HFFc6 (cell line): ENCODE measurements at regions not wholly inside any gene's neighbourhood (a gene's known extent, or its start where the extent isn't known, plus 50 kb on each side); places are given as distances from the start of the nearest gene placed in this dataset.

Source experiments
- DNase-seq: peaks from one replicate; pipeline ENCODE4 v3.0.0-alpha.2; 2018
- H3K27ac Mint-ChIP-seq: 2 replicates; pipeline ENCODE4 v1.8.0; 2020; ENCODE audit warnings: mild to moderate bottlenecking, mixed read lengths
- H3K27me3 Mint-ChIP-seq: 2 replicates; pipeline ENCODE4 v1.8.0; 2021; ENCODE audit warnings: mild to moderate bottlenecking, moderate library complexity, mixed read lengths; ENCODE audit not compliant: insufficient read depth
- H3K36me3 Mint-ChIP-seq: 2 replicates; pipeline ENCODE4 v1.8.0; 2021; ENCODE audit warnings: low read depth, mixed read lengths
- H3K4me1 Mint-ChIP-seq: 2 replicates; pipeline ENCODE4 v1.8.0; 2020; ENCODE audit warnings: low read depth, mixed read lengths
- H3K4me3 Mint-ChIP-seq: 2 replicates; pipeline ENCODE4 v1.8.0; 2020; ENCODE audit warnings: mild to moderate bottlenecking, moderate library complexity, mixed read lengths
- H3K9me3 Mint-ChIP-seq: 2 replicates; pipeline ENCODE4 v1.8.0; 2020; ENCODE audit warnings: mild to moderate bottlenecking, mixed read lengths
- CTCF ChIP-seq: fragments of 200-600 bp; sonication (generic); IDR thresholded peaks from 2 replicates; pipeline ENCODE4 v1.5.0; 2021; ENCODE audit warnings: antibody characterized with exemption, mild to moderate bottlenecking

- Mint-ChIP-seq H3K4me3 (no peak overlapping the region), H3K27ac (no peak overlapping the region), H3K27me3 (no peaks in the 10 kb centered on the region; the same call in 1 of the 2 replicates), H3K9me3 (peaks cover 29% of the 10 kb centered on the region), H3K4me1 (no peaks in the 10 kb centered on the region), H3K36me3 (peaks cover 5% of the 10 kb centered on the region; the same call in 1 of the 2 replicates)
- no peak for TF ChIP-seq CTCF
- no peak for DNase-seq
These were observed 515.0 kb upstream of the HS6ST1 start for GRCh38 chr2:128833664-128834027.

GRCh38 chr2:128834207-128834879 lies 515.7 kb upstream of the HS6ST1 start:
- no peak for DNase-seq
- no peak overlapping the region for H3K4me3 Mint-ChIP-seq
- H3K27me3 Mint-ChIP-seq = peaks cover under 1% of the 10 kb centered on the region
- no peaks in the 10 kb centered on the region for H3K4me1 Mint-ChIP-seq
- peaks cover 34% of the 10 kb centered on the region for H3K9me3 Mint-ChIP-seq
- H3K36me3 Mint-ChIP-seq = peaks cover 5% of the 10 kb centered on the region; the same call in 1 of the 2 replicates
- no peak overlapping the region for H3K27ac Mint-ChIP-seq
- no peak for TF ChIP-seq CTCF

- no peak for DNase-seq
These were observed 516.2 kb upstream of the HS6ST1 start for GRCh38 chr2:128834880-128835252.

GRCh38 chr2:128835342-128835855 lies 516.7 kb upstream of the HS6ST1 start:
- H3K9me3 Mint-ChIP-seq = peaks cover 43% of the 10 kb centered on the region
- H3K4me1 Mint-ChIP-seq = no peaks in the 10 kb centered on the region
- DNase-seq = no peak
- H3K4me3 Mint-ChIP-seq = no peak overlapping the region
- H3K36me3 Mint-ChIP-seq = peaks cover 5% of the 10 kb centered on the region; the same call in 1 of the 2 replicates
- no peak overlapping the region for H3K27ac Mint-ChIP-seq
- no peak for TF ChIP-seq CTCF
- peaks cover 2% of the 10 kb centered on the region for H3K27me3 Mint-ChIP-seq

More at GRCh38 chr2:128834880-128835252, 516.2 kb upstream of the HS6ST1 start:
- TF ChIP-seq CTCF = no peak
- no peaks in the 10 kb centered on the region for H3K4me1 Mint-ChIP-seq
- H3K36me3 Mint-ChIP-seq = peaks cover 5% of the 10 kb centered on the region; the same call in 1 of the 2 replicates
- no peak overlapping the region for H3K27ac Mint-ChIP-seq
- H3K27me3 Mint-ChIP-seq = peaks cover 2% of the 10 kb centered on the region
- H3K4me3 Mint-ChIP-seq = no peak overlapping the region
- peaks cover 38% of the 10 kb centered on the region for H3K9me3 Mint-ChIP-seq

GRCh38 chr2:128835974-128836373 lies 517.3 kb upstream of the HS6ST1 start:
- no peak overlapping the region for H3K27ac Mint-ChIP-seq
- no peak for DNase-seq
- H3K4me1 Mint-ChIP-seq = no peaks in the 10 kb centered on the region
- peaks cover 49% of the 10 kb centered on the region for H3K9me3 Mint-ChIP-seq
- H3K27me3 Mint-ChIP-seq = peaks cover 2% of the 10 kb centered on the region
- H3K36me3 Mint-ChIP-seq = peaks cover 5% of the 10 kb centered on the region; the same call in 1 of the 2 replicates
- H3K4me3 Mint-ChIP-seq = no peak overlapping the region
- no peak for TF ChIP-seq CTCF
